A172 (cell line): ENCODE measurements at regions not wholly inside any gene's neighbourhood (a gene's known extent, or its start where the extent isn't known, plus 50 kb on each side); places are given as distances from the start of the nearest gene placed in this dataset.

Experiments
- DNase-seq: peaks from one replicate; pipeline ENCODE4 v3.0.0-alpha.2; 2015; ENCODE audit warnings: low spot score

DNA sequence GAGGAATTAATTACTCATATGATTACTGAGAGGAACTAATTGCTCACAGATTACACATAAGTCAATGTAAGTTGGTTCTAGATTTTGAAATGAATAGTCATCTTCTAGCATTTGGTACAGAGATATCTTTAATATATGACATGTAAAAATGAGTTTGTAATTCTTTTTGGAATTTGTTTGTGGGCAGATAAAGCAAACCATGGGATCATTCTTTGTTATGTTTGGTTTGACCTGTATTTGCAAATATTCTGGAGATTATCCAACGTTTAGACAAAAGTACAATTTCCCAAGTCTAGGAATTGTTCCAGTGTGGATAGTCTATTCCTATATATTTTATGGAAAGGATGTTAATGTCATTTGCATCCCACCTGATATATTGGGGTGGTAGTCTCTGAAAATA lies 309.6 kb upstream of the EDNRB start:
- DNase-seq: no peak

DNA sequence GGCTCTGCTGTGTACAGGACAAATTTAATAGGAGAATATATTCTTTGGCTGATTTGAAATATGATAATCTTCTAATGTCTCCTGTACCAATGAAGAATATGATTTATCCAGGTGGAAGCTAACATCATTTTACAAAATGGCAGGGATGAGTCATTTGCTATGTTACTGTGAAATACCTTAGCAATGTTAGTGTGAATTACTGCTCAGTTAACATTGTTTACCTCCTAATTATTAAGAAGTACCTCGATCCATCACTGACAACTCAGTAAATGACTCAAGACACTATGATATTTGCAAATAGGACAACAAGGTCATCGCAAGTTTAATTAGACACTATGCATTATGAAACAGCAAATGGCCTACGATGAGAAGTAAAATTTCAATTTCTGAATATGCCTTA lies 309.1 kb upstream of the EDNRB start:
- no peak for DNase-seq

DNA sequence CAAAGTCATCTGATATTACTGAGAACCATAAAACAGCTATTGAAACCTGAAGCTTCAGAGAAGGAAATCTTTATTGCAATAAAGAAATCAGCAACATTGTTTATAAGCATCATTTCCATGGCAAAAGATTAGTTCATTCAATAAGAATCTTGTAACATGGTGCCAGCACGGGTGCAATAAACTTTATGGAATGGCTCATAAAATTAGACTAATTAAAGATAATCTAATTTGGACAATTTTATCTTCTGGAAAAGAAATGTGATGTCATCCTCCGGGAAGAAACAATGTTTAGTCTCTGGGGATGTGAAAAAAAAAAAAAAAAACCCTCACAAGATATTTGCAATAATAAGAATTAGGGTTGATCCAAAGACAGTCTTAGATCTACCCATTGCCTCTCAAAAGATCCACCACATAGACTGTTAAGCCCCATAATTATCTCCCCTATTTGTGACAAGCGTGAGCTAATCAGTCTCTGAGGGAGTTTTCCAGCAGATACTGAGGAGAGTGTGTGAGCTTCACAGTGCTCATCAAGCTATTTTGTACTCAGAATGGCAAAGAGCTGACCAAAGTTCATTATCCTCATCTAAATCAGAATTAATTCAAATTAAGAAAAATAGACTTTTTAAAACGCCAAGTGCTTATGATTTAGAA lies 297.0 kb upstream of the EDNRB start:
- no peak for DNase-seq

DNA sequence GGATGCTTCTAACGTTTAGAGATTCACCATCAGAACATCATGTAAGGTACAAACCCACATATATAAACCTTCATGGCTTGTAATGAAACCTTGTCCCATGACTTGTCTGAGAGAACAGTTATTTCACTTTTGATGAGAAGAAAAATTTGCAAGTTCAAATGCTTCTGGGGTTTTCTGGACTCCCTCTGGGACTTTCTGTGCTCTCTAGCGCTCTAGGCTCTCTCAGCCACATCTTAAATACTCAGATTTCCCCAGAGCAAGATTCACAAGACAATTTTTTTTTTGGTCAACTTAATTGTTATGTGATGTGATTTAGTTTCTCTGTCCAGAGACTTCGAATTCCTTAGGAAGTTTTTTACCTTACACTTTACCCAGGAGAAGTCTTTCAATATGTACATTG lies 282.8 kb upstream of the EDNRB start:
- DNase-seq: no peak

DNA sequence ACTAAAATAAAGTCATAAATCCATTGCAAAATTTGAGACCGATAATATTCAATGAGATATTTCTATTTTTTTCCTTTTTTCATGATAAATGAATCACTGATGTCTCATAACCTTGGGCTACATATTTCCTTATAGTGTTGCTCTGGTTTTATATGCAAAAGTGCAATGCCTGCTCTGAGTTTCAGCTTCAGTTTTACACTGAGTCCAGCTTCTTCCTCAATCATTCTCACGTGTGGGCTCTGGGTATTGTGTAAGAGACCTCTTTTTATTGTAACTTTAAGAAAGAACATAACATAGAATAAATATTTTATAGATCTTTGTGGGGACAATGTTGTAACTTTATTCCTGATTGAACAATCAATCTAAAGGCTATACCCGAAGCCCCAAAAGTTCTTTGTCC lies 280.2 kb upstream of the EDNRB start:
- no peak for DNase-seq

DNA sequence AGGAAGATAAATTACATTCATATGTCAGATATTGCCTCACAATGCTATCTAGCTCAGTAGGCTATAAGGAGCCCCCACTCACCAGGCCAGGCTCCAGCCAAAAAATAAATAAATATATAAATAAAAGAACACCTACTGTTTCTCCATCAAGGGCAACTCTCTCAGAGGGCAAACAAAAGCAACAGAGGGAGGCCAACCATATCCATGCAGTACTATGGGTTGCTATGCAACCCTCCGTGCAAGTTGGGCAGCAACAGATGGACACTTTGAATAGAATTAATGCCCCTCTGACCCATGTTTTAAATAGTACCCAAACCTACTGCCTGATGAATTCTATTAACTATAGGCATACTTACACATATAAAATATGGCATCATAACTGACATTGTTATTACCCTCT lies 279.8 kb upstream of the EDNRB start:
- no peak for DNase-seq

DNA sequence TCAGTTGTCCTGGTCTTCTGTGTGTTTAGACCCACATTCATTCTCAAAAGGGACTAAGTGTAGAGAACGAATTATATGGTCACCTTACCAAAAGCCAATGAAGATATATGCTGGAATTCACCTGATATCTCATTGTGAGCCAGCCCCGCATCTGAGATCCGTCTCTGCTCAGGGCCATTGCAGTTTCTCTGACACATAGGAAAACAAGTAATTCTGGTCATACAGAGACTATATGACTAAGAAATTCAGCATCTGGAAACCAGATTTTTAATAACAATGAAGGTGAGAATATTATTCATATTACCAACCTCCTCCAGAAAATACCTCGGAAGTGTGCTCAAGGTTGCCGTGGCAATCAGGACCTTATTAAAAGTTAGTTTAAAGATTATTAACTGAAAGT lies 278.6 kb upstream of the EDNRB start:
- no peak for DNase-seq

DNA sequence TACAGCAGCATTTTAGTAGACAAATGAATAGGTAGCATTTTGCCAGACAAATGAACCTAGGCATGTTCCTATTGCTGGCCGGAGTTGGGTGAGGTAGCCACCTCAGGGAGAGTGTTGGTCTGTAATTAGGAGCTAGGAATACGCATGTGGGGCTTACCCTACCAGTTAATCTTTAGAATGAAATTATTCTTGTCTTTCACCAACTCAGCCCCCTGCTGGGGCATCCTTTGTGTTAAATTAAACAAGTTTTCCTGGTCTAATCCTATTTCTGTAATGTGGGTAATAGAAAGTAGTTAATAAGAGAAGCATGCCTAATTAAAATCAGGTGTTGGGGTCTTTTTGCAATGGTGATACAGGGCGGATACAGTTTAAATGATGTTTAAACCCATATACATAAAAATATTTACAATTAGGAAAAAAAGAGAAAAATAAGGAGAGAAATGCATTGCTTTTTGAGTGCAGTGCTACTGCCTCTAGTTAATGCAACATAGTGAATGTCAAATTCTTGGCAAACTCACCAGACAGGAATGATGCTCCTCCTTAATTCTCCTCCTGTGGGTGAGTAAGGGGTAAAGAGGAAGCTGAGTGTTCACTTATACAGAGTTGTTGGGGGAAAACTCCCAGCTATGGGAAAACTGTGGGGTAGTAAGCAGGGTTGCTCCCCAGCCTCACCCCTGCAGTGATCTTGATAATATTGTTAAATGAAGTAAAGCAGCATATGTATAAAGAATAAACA lies 276.4 kb upstream of the EDNRB start:
- DNase-seq: no peak

DNA sequence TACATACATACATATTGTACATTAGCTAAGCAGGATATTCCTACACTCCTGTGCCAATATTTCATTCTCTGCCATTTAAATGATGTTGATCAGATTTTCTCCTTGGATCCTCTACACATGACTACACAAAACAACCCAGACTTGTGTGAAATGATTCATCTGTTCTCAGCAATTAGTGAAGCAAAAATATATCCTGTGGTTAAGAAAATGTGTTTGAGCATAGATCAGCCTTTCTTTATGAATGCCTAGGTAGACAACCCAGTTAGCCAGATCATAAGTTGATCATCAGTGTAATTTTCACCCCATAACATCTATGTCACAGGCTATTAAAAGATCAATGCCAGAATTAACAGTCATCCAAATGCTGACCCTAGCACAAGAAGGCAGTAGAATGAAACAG lies 275.2 kb upstream of the EDNRB start:
- no peak for DNase-seq

DNA sequence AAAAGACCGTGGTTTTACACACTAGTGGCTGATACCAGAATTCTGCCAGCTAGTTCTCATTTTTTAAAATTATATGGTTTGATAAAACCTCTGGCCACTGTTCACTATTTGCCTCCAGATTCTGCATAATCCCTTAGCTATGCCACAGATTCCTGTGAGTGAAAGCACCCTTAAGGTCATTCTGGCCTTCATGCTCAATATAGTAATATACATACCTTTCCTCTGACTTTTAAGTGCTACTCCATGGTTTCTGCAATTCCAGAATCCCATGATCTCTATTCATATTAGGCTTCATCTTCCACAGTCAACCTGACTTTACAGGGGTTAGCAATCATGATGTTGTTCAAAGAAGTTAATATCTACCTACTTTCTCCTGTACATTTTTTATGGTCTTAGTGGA lies 274.1 kb upstream of the EDNRB start:
- DNase-seq: no peak

DNA sequence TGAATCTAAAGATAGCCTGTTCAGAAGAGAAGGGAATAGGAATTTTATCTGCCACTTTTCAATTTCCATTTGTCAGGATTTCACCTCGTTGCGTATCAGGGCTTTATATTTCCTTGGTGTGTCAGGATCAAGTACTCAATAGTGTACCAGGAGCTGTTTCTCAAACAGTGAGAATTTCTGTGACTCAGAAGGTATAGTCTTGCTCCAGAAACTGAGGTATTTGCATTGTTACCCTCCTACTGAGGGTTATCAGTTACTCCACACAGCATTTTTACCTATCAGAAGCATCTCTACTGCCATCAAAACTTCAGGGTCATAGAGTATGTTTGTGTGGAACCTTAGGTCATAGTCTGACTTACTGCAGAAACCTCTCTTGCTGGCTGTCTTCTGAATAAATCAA lies 271.7 kb upstream of the EDNRB start:
- DNase-seq: no peak

DNA sequence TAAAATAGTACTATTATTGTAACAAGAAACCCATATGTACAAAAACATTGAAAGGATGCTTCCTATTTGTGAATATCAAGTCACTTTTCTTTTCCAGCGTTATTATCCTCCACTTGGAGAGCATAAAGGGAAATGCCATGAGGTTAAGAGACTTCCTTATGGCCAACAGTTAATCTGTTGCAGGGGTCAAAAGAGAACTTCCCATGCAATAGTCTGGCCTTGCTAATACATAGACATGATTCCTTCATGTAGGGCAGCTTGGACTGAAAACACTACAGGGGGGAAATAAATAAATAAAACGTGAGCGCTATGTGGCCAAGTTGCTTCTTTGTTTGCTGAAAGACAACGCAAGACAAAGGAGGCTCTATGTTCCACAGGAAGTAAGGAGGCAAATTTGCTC lies 269.1 kb upstream of the EDNRB start:
- no peak for DNase-seq

DNA sequence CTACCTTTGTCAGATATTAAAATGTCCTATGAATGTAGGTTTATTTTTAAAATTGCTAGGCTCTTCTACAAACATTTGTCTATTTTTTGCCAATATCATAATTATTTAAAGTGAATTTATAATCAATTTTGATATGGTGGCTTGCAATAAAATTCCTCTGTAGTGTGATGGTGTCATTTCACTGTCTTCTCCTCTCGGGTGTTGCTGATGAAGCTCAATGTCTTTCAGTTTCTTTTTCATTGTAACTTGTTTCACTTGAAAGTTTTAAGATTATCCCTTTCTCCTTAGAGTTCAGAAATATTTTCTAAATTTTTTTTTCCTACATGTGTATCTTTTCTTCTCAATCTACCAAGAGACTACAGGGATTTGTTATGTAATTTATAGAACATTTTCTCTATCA lies 267.1 kb upstream of the EDNRB start:
- no peak for DNase-seq

DNA sequence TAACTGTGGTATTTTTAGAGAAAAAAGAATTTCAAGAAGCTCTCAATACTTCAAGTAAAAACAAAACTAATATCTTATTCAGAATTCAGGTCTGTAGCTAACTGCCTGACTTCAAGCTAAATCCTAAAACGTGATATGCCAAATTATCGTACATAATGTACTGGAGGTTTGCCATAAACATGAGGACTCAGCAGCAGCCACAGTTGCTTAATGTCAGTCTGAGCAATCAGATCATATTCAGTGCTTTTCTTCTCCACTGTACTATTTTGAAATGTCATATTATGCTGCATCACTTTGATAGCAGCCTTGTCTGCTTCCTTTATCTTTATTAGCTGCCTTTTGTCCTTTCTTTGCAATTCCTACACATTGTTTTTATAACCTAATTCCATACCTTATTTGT lies 265.1 kb upstream of the EDNRB start:
- no peak for DNase-seq

DNA sequence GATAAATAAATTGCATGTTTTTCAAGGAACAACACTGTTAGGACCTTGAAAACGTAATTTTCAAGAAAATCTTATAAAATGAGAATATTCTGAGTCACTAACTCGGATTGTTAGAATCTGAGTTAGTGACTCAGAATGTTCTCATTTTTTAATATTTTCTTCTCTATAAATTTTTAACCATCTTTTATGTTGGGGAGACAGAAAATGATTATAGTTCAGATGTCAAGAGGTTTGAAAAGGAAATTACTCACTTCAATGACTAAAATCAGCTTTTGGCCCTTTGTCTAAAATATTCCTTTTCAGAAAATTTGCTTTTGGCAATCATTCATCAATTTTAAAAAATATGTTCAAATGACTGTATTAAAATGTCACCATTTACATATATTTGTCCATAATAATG lies 264.2 kb upstream of the EDNRB start:
- DNase-seq: no peak

DNA sequence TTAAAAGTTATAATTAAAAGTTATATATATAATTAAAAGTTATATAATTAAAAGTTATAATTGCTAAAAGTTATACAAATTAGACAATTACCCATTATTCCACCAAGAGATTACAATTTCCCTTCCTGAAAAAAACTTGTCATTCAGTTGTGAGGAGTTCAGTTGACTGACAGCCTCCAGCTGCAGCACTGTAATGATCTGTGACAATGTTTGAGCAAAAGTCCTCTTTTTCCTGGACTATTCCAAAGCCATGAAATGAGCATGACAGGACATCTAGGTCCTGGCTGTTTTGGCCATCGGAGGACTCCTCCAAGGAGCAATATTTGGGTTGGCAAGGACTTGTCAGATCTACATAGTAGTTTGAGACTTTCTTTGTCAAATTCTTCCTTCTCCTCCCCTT lies 258.7 kb upstream of the EDNRB start:
- DNase-seq: no peak

DNA sequence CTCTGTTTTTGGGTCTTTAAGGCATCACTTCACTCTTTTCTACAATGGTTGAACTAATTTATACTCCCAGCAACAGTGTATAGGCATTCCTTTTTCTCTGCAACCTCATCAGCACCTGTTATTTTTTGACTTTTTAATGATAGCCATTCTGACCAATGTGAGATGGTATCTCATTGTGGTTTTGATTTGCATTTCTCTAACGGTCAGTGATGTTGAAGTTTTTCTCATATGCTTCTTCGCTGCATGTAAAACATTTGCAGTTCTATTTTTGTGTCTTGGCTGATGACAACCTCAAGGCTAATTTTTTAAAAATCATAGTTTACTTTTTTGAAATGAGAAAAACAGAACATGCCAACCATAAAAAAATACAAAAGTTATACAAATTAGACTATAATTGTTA lies 258.2 kb upstream of the EDNRB start:
- DNase-seq: no peak

DNA sequence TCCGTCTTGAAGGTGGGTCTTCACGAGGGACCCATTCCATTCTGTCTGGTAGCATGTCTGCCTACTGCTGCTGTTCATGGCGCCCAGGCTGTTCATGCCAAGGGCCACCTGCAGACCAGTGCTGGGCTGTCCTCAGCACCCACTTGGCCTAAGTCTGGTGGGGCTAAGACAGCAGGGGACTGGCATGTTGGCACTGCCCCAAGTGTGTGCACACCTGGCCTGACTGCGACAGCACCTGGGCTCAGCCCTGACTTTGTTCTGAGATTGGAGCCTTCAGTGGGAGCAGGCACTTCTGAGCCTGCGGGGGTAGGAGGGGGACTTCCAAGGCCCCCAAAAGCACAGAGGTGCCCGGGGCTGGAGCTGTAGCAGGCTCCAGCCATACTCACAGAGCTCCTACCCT lies 250.8 kb upstream of the EDNRB start:
- DNase-seq: no peak

DNA sequence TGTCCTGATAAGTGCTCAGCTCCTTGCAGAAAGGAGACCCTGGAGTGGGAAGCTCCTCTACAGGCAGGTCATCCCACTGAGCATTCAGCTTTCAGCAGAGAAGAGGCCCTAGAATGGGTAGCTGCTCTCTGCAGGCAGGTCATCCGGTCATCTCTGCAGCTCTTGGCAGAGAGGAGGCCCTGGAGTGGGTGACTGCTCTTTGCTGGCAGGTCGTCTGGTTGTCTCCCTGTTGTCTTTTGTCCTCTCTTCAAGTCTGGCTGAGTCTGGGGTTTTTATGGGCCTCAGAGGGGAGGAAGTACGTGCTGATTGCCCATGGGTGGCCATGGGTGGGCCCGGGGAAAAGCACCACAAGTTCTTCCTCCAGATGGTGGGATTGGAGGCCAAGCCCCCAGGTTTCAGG lies 250.3 kb upstream of the EDNRB start:
- no peak for DNase-seq

DNA sequence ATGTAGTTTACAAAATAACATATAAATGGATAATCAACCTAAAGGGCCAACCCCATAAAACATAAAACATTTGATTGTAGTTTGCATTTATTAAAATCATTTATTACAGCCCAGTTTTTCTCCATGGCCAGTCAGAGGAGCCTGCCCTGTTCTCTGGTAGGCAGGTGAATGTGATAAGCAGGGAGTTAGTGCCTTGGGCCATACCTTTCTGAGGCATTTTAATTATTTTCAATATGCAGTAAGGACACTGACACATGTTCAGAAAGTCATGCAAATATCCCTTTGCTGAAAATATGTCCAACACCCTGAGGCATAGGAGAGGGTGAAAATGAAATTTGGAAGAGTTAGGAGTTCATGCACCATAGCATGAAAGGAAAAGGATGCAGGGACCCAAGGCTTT lies 242.6 kb upstream of the EDNRB start:
- no peak for DNase-seq

DNA sequence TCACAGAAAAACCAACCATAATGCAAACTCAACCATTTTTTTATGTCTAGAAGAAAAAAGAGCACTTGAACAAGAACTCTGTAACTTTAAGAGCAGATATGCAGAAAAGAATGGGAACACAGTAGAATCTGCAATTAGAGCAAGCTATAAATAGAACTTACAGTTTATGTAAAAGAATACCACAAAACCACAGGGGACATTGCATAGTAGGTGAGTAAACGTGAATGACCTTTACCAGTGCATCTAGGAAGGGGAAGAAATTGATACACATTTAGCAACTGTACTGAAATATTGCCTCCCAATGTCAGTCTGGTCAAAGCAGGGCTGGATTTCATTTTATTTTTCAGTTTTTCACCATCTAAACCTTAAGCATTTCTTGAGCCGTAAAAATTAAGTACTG lies 242.2 kb upstream of the EDNRB start:
- peak; percentile 46 for DNase-seq

DNA sequence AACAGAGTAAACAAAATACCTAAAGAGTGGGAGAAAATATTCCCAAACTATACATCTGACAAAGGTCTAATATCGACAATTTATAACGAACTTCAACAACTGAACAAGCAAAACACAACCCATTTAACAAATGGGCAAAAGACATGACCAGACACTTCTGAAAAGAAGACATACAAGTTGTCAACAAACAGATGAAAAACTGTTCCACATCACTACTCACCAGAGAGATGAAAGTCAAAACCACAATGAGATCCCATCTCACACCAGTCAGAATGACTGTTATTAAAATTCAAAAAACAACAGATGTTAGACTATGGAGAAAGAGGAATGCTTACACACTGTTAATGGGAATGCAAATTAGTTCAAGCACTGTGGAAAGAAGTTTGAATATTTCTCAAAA lies 233.8 kb upstream of the EDNRB start:
- DNase-seq: no peak

DNA sequence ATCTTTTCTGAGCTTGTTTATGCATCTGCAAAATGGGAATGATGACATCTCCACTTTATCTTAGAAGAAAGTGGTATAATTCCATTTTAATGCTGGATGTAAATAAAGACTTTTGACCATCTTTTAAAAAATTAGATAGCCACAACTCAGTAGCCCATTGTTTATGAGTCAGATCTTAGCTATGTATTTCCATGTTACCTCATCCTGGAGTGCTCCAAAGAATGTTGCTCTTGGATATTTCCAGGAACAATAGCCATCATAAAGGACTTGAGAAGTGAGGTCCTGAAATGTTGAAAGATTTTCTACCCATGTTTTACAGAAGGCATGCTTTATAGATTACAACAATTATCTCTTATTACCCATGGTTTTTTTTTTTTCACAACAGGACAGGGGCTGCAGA lies 229.3 kb upstream of the EDNRB start:
- peak; percentile 80 for DNase-seq

DNA sequence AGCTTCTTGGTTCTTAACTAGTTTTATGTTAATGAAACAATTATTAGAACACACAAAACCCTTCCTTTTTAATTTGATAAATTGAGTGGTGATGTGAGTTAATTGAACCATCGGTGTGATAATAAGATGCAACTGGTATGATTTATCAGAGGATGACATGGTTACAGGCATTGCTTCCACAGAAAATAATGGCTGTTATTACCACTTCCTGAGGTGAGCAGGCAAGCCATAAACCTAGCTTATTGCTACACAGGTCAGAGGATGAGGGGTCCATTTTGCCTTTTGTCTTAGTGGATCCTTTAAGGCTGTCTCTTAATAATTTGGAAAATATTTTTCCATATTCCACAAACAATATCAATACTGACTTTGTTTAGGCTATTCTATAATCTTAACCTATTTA lies 226.6 kb upstream of the EDNRB start:
- DNase-seq: no peak
